Hematopoietic multipotent progenitor cell treated with erythropoietin and hydrocortisone succinate and interleukin-3 and kit ligand, for 15 days (in vitro differentiated cells): ENCODE measurements at regions not wholly inside any gene's neighbourhood (a gene's known extent, or its start where the extent isn't known, plus 50 kb on each side); places are given as distances from the start of the nearest gene placed in this dataset.
"Not testable (repeated sequence)": the region's sequence is repeated elsewhere in the genome, so short reads cannot be mapped to it uniquely, and the experiment has no call there.

Source experiments
- DNase-seq: peaks from one replicate; pipeline ENCODE4 v3.0.0-alpha.2; 2015; ENCODE audit warnings: low spot score

DNA sequence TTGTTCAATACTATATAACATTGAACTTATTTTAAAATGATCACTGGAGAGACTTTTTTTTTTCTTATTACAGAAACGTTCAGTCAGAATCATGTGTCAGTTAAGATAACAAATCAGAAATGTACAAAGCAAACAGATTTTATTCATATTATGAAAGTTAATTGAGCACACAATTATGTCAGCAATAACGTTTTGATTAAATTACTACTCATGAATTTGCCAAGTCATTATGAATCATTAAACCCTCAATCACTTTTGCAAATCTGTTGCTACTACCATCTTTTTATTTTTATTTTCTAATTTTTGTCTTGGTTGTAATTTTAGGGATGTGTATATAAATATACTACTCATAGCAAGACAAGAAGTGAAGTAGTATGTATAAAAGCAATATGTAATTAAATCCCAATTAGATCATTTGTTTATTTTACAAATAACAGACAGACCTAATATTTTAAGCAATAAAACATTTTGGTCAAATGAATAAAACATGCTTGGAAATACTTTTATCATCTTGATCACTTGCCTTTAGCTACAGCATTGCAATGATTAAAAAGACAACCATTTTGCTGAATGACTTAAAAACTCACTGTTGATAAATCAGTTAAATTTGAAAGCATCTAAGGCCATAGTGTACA lies 893.4 kb upstream of the MIR17HG start:
- DNase-seq: no peak

DNA sequence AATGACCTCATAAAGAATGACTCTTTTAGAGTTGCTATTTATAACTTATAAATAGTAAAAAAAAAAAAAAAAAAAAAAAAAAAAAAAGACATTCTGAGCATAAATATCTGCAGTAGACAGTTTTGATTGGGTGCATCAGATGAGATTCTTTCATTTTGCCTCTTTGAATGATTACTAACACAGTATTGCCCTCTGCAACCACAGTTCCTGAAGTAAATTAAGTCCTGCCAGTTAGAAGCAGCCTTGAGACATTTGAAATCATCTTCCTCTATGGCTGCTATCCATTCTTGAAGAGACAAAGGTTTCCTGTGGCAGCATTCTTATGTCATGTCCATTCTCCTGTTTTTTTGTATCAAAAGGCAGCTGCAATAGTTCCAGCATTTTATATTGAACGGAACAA lies 892.4 kb upstream of the MIR17HG start:
- DNase-seq: no peak

DNA sequence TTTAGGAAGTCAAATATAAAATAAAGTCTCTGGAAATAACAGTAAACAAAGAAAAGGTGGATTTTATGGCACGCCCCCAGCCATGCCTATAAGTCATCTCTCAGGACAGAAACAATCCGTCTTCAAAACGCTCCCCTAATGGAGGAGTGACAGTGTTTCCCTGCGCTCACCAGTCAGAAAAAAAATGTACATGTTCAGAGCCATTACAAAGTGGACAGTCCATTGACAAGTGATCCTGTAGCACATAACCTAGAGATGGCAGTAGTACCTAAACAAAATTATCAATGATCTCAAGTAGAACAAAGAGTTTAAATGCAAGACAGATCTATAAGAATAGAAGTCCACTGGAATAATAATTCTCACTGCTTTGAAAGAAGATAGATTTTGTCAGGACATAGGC lies 891.7 kb upstream of the MIR17HG start:
- DNase-seq: no peak

- DNase-seq: no peak
Observed at GRCh38 chr13:90461398-90461797, 886.1 kb upstream of the MIR17HG start.

DNA sequence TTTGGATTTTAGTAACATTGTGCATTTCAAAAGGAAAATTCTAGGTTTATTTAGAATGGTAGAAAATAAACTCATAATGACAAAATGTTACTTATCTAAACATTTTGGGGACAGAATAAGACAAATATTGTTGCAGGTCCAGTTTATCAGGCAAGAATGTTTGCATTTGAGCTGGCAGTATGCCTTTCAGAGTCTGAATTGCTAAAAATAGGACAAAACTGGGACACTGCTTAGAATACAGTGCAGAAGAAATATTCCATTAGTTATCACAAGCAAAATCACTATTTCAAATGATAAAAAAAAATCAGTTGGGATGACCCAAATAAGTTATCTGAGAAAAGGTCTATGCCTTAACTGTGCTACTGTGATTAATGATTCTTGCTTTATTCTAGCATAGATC lies 870.3 kb upstream of the MIR17HG start:
- no peak for DNase-seq

GRCh38 chr13:90483906-90484305 lies 863.6 kb upstream of the MIR17HG start:
- DNase-seq: no peak

DNA sequence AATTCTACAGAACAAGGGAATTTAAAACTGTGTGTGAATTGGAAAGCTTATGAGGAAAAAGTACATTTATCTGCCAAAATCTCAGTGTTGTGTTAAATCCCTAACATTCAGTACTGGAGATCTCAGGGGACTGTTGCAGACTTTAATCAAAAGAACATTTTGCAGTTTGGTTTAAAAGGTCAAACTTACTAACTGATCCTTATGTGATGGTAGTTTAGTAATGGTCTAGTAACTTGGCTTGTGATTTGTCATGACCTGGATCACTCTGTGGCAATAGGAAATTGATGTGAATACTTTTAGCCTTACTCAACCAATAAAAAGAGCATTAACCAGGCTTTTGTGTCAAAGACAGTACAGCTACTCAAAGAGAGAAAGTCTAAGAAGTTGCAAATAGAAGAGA lies 862.1 kb upstream of the MIR17HG start:
- no peak for DNase-seq

GRCh38 chr13:90492872-90493271 lies 854.6 kb upstream of the MIR17HG start:
- DNase-seq: no peak

DNA sequence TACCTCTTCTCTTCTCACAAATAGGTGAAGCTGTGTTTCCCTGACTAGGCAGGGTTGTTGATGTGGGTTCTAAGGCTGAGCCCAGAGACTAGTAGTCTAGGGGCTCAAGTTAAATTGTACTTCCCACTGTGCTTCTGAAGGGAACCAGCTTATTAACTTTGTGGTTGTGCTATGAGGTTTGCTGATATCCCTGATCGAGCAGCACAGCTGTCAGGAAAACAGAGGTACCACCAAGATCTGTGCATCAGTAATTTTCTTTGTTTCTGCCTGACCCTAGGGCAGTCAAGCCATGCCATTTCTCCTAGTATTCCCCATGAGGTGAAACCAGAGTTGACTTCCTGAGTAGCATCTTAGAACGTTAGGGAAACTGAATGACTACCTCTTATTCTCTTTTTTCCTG lies 853.8 kb upstream of the MIR17HG start:
- no peak for DNase-seq

DNA sequence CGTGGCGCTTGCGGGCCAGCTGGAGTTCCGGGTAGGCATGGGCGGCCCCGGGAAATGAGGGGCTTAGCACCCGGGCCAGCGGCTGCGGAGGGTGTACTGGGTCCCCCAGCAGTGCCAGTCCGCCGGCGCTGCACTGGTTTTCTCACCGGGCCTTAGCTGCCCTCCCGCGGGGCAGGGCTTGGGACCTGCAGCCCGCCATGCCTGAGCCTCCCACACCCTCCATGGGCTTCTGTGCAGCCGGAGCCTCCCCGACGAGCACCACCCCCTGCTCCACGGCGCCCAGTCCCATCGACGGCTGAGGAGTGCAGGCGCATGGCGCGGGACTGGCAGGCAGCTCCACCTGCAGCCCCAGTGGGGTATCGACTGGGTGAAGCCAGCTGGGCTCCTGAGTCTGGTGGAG lies 852.6 kb upstream of the MIR17HG start:
- DNase-seq: not testable (repeated sequence)

DNA sequence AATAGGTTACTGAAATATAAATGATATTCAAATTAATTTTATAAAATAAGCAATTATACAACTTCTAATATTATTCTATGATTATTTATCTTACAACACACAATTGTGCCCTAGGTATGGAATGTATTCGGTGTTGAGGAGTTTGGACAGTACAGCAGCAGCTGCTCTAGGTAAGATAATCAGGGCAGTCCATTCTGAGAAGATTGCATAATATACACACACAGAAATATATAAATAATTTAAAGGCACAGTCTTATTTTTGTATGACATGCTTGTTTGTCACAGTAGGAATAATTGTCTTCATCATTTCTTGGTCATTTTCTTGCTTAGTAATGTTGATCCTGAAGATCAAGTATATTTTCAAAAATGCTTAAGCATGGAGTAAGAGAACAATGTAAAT lies 849.4 kb upstream of the MIR17HG start:
- DNase-seq: no peak

DNA sequence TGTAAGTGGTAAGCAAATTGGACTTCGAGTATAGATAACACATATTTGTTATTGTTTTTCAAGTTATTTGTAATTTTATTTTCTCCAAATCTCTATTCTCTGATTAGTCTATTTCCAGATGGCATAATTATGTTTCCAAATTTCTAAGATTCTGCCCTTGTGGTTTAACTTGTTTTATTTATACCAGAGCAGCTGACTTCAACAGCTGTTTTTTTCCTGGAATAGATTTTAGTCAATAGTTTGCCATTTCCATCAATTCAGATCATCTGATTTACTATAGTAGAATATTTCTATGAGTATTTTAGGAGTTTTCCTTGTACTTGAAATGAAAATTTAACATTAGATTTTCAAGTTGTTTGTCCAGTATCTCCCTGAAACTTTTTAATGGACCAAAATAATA lies 848.7 kb upstream of the MIR17HG start:
- DNase-seq: no peak

DNA sequence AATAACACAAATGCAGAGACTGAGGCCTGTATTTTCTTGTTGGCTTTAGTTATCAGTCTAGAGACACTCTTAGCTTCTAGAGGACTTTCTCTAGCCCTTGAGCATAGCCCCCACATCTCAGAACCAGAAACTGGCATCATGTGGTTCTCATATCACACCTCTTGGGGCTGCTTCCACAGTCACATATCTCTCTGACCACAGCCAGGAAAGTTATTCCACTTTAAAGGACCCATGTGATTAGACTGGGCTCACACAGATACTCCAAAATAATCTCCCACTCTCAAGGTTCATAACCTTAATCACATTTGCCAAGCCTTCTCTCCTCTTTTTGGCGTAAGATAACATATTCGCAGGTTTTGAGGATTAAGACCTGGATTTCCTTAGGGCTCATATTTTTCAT lies 846.9 kb upstream of the MIR17HG start:
- no peak for DNase-seq

DNA sequence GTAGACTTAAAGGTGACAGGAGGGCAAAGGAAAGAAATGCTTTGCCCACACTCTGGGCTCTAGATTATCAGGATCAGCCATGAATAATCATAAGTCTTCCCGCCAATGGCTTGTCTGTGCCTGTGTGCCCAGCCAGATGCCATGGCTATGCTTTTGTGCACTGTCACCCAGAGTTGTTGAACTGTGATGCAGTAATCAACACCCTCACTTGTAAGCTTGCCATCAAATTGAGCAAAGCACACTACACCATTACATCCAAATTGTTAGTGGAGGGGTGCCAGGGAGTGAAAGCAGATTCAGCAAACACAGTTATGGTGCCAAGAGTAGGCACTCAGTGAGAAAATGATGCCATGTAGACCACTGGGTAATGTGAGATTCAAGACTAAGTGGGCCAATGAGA lies 845.3 kb upstream of the MIR17HG start:
- DNase-seq: no peak

- no peak for DNase-seq
Observed at GRCh38 chr13:90502762-90503161, 844.7 kb upstream of the MIR17HG start.

DNA sequence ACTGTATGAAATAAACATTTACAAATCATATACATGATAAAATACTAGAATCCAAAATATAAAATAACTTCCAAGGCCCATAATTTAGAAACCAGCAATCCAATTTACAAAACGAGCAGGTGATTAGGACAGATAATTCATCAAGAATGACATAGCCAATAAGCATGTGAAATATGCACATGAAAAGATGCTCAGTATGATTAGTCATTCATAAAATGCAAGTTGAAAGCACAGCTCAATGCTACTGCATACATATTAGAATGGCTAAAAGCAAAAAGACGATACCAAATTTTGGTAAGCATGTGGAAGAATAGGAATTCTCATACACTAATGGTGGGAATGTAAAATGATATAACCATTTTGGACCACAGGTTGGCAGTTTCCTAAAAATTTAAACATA lies 837.2 kb upstream of the MIR17HG start:
- no peak for DNase-seq

DNA sequence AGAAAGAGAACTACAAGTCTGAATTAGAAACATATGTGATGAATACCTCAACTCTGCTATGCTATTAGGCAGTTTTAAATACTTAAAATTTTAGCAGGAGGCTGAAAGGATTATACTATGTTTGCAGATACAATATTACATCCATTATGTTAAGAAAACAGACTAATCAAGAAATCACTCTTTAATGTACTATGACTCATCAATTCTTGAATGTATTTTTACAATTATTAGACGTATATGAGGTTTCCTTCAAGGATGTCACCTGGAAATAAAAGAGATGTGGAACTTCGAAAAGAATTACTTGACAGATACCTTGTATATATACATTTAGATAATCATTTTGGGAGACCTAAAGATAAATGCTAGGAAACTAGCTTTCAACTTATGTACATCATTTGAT lies 835.6 kb upstream of the MIR17HG start:
- DNase-seq: no peak

DNA sequence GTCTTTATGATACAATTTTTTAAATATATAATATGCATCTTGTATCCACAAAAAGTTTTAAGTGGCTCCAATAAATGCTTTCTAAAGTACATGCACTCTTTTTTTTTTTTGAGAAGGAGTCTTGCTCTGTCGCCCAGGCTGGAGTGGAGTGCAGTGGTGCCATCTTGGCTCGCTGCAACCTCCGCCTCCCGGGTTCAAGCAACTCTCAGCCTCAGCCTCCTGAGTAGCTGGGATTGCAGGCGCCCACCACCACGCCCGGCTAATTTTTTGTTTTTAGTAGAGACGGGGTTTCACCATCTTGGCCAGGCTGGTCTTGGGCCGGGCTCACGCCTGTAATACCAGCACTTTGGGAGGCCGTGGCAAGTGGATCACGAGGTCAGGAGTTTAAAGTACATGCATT lies 832.8 kb upstream of the MIR17HG start:
- not testable (repeated sequence) for DNase-seq

- no peak for DNase-seq
Observed at GRCh38 chr13:90518417-90518816, 829.1 kb upstream of the MIR17HG start.

- no peak for DNase-seq
Observed at GRCh38 chr13:90519157-90519556, 828.3 kb upstream of the MIR17HG start.

DNA sequence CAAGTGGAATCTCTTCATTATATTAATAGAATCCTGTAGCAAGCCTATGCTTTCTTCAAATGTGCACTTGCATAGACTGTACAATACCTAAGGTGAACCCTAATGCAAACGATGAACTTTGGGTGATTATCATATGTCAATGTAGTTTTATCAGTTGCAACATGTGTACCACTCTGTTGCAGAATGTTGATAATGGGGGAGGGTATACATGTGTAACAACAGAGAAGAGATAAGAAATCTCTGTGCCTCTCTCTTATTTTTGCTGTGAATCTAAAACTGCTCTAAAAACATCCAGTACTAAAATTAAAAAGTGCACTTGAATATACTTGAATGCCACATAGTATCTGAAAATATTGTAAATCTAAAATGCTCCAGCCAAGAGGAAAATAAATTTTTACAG lies 820.8 kb upstream of the MIR17HG start:
- DNase-seq: no peak

- no peak for DNase-seq
Observed at GRCh38 chr13:90531744-90532143, 815.7 kb upstream of the MIR17HG start.

- no peak for DNase-seq
Observed at GRCh38 chr13:90532861-90533492, 814.5 kb upstream of the MIR17HG start.

GRCh38 chr13:90533866-90534265 lies 813.6 kb upstream of the MIR17HG start:
- DNase-seq: no peak
